Spinal cord (tissue), 9 donors: ENCODE measurements at regions not wholly inside any gene's neighbourhood (a gene's known extent, or its start where the extent isn't known, plus 50 kb on each side); places are given as distances from the start of the nearest gene placed in this dataset.
"Not testable (repeated sequence)": the region's sequence is repeated elsewhere in the genome, so short reads cannot be mapped to it uniquely, and the experiment has no call there.

Source experiments
- DNase-seq, 6 donors: peaks; one replicate each; pipeline versions ENCODE4 v3.0.0 to v3.0.0-alpha.2; 2013 to 2015; ENCODE audit warnings: low spot score in 6 of 6, low read depth in 4 of 6
- H3K27ac ChIP-seq: one replicate; pipeline ENCODE4 v1.5.1; 2013; ENCODE audit warnings: low read depth, low read length, control low read depth
- H3K27me3 ChIP-seq: one replicate; pipeline ENCODE4 v1.6.1; 2013; ENCODE audit warnings: low read length; ENCODE audit not compliant: control insufficient read depth, insufficient read depth
- H3K36me3 ChIP-seq: one replicate; pipeline ENCODE4 v1.6.1; 2013; ENCODE audit warnings: low read length; ENCODE audit not compliant: control insufficient read depth, insufficient read depth
- H3K4me1 ChIP-seq: one replicate; pipeline ENCODE4 v1.6.1; 2013; ENCODE audit warnings: low read length; ENCODE audit not compliant: control insufficient read depth, insufficient read depth
- H3K4me3 ChIP-seq: one replicate; pipeline ENCODE4 v1.5.1; 2013; ENCODE audit warnings: low read depth, low read length, control low read depth
- H3K9me3 ChIP-seq: one replicate; pipeline ENCODE4 v1.6.1; 2013; ENCODE audit warnings: low read length; ENCODE audit not compliant: control insufficient read depth, insufficient read depth
- WGBS: methylation state at CpG from one replicate; pipeline ENCODE4 v1.1.5; 2013; ENCODE audit warnings: missing lambda C conversion rate; ENCODE audit not compliant: insufficient coverage; 5-methylcytosine and 5-hydroxymethylcytosine counted together
- donor health status: healthy.

- no peaks in the 10 kb centered on the region for H3K9me3 ChIP-seq
- WGBS, result 58% methylated on average over 2 of the region's 3 CpGs
- H3K4me1 ChIP-seq, result no peaks in the 10 kb centered on the region
- H3K4me3 ChIP-seq, result no peak overlapping the region
- no peak for DNase-seq
- H3K27me3 ChIP-seq, result no peaks in the 10 kb centered on the region
- no peaks in the 10 kb centered on the region for H3K36me3 ChIP-seq
- H3K27ac ChIP-seq, result no peak overlapping the region
These were observed 898.2 kb upstream of the GOT2 start for GRCh38 chr16:59632276-59632855.

- not testable (repeated sequence) for H3K4me1 ChIP-seq, H3K27me3 ChIP-seq, H3K9me3 ChIP-seq, H3K27ac ChIP-seq, H3K4me3 ChIP-seq, H3K36me3 ChIP-seq, DNase-seq
- 86% methylated on average over 1 of the region's 2 CpGs for WGBS
These were observed 890.3 kb upstream of the GOT2 start for GRCh38 chr16:59624381-59624780.

- no peaks in the 10 kb centered on the region for H3K4me1 ChIP-seq
- no peak for DNase-seq
- H3K4me3 ChIP-seq, result no peak overlapping the region
- no peaks in the 10 kb centered on the region for H3K27me3 ChIP-seq
- no peak overlapping the region for H3K27ac ChIP-seq
- H3K36me3 ChIP-seq, result no peaks in the 10 kb centered on the region
- no peaks in the 10 kb centered on the region for H3K9me3 ChIP-seq
- no CpG with 5 or more reads among the region's 2 CpGs for WGBS
These were observed 880.5 kb upstream of the GOT2 start for GRCh38 chr16:59614466-59615240.

GRCh38 chr16:59612910-59613620, 878.9 kb upstream of the GOT2 start:
- H3K4me1 ChIP-seq, H3K4me3 ChIP-seq, H3K27ac ChIP-seq, DNase-seq, H3K9me3 ChIP-seq, H3K27me3 ChIP-seq, H3K36me3 ChIP-seq: not testable (repeated sequence)
- WGBS, result no CpG with 5 or more reads among the region's 8 CpGs

- DNase-seq, result no peak
- H3K27me3 ChIP-seq, result no peaks in the 10 kb centered on the region
- H3K27ac ChIP-seq, result no peak overlapping the region
- no peaks in the 10 kb centered on the region for H3K4me1 ChIP-seq
- H3K4me3 ChIP-seq, result no peak overlapping the region
- H3K9me3 ChIP-seq, result no peaks in the 10 kb centered on the region
- H3K36me3 ChIP-seq, result no peaks in the 10 kb centered on the region
- WGBS, result no CpG with 5 or more reads among the region's 3 CpGs
These were observed 878.0 kb upstream of the GOT2 start for GRCh38 chr16:59612094-59612493.

GRCh38 chr16:59611556-59611955, 877.4 kb upstream of the GOT2 start:
- no peak overlapping the region for H3K27ac ChIP-seq
- H3K27me3 ChIP-seq, result no peaks in the 10 kb centered on the region
- no peak overlapping the region for H3K4me3 ChIP-seq
- H3K36me3 ChIP-seq, result no peaks in the 10 kb centered on the region
- 100% methylated on average over 1 of the region's 3 CpGs for WGBS
- H3K9me3 ChIP-seq, result no peaks in the 10 kb centered on the region
- DNase-seq, result no peak
- H3K4me1 ChIP-seq, result no peaks in the 10 kb centered on the region

- Histone ChIP-seq H3K27me3 (no peaks in the 10 kb centered on the region), H3K9me3 (no peaks in the 10 kb centered on the region), H3K36me3 (no peaks in the 10 kb centered on the region), H3K4me3 (no peak overlapping the region), H3K4me1 (no peaks in the 10 kb centered on the region), H3K27ac (no peak overlapping the region)
- no CpG with 5 or more reads among the region's 2 CpGs for WGBS
- no peak for DNase-seq
These were observed 871.6 kb upstream of the GOT2 start for GRCh38 chr16:59605706-59606105.

- DNase-seq, result no peak
- H3K27me3 ChIP-seq, result no peaks in the 10 kb centered on the region
- no peak overlapping the region for H3K27ac ChIP-seq
- no CpG with 5 or more reads among the region's 1 CpG for WGBS
- no peaks in the 10 kb centered on the region for H3K9me3 ChIP-seq
- H3K4me3 ChIP-seq, result no peak overlapping the region
- no peaks in the 10 kb centered on the region for H3K36me3 ChIP-seq
- H3K4me1 ChIP-seq, result no peaks in the 10 kb centered on the region
These were observed 870.2 kb upstream of the GOT2 start for GRCh38 chr16:59604354-59604753.

GRCh38 chr16:59601452-59601851, 867.3 kb upstream of the GOT2 start:
- no peak for DNase-seq
- H3K27me3 ChIP-seq, result no peaks in the 10 kb centered on the region
- H3K36me3 ChIP-seq, result no peaks in the 10 kb centered on the region
- no peaks in the 10 kb centered on the region for H3K4me1 ChIP-seq
- no peak overlapping the region for H3K4me3 ChIP-seq
- H3K9me3 ChIP-seq, result no peaks in the 10 kb centered on the region
- no peak overlapping the region for H3K27ac ChIP-seq
- WGBS, result 80% methylated on average over 1 of the region's 2 CpGs

- Histone ChIP-seq H3K4me1 (no peaks in the 10 kb centered on the region), H3K4me3 (no peak overlapping the region), H3K27ac (no peak overlapping the region), H3K36me3 (no peaks in the 10 kb centered on the region), H3K9me3 (no peaks in the 10 kb centered on the region), H3K27me3 (no peaks in the 10 kb centered on the region)
- DNase-seq, result no peak
- WGBS, result 81% methylated on average over 6 of the region's 7 CpGs
These were observed 863.2 kb upstream of the GOT2 start for GRCh38 chr16:59597269-59597668.
